Loucy (cell line): ENCODE measurements at regions not wholly inside any gene's neighbourhood (a gene's known extent, or its start where the extent isn't known, plus 50 kb on each side); places are given as distances from the start of the nearest gene placed in this dataset.

Experiments used
- EZH2phosphoT487 ChIP-seq: fragments of 200-600 bp; IDR thresholded peaks from 2 replicates; pipeline ENCODE4 v1.6.1; 2018; ENCODE audit warnings: antibody characterized with exemption, mild to moderate bottlenecking, moderate library complexity, borderline replicate concordance
- TF ChIP-seq, protein P1 (sequence below): fragments of 200-600 bp; sonication (generic); conservative IDR thresholded peaks from 2 replicates; pipeline ENCODE4 v1.5.1; 2014; ENCODE audit warnings: mild to moderate bottlenecking, antibody characterized with exemption, low read length

GRCh38 chr10:62475551-62475950 is 101.4 kb downstream of the ZNF365 start:
- TF ChIP-seq, protein P1, sequence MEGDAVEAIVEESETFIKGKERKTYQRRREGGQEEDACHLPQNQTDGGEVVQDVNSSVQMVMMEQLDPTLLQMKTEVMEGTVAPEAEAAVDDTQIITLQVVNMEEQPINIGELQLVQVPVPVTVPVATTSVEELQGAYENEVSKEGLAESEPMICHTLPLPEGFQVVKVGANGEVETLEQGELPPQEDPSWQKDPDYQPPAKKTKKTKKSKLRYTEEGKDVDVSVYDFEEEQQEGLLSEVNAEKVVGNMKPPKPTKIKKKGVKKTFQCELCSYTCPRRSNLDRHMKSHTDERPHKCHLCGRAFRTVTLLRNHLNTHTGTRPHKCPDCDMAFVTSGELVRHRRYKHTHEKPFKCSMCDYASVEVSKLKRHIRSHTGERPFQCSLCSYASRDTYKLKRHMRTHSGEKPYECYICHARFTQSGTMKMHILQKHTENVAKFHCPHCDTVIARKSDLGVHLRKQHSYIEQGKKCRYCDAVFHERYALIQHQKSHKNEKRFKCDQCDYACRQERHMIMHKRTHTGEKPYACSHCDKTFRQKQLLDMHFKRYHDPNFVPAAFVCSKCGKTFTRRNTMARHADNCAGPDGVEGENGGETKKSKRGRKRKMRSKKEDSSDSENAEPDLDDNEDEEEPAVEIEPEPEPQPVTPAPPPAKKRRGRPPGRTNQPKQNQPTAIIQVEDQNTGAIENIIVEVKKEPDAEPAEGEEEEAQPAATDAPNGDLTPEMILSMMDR, result no peak
- TF ChIP-seq EZH2phosphoT487, result no peak
